Heart left ventricle (tissue), 16 donors: ENCODE measurements at regions not wholly inside any gene's neighbourhood (a gene's known extent, or its start where the extent isn't known, plus 50 kb on each side); places are given as distances from the start of the nearest gene placed in this dataset.

Experiments used
- ATAC-seq, 4 donors: fragments of 200-7000 bp; cut with Tn5 transposase; one replicate each; pipeline ENCODE4 v1.9.1; 2020 to 2022; ENCODE audit warnings: moderate library complexity in 4 of 4, mild to moderate bottlenecking in 3 of 4, moderate number of reproducible peaks in 1 of 4
- DNase-seq, 5 donors: peaks; one replicate each; pipeline ENCODE4 v3.0.0-alpha.2; 2020
- H3K27ac ChIP-seq, 12 donors: fragments of 200-600 bp; sonication (generic) in 4 of 12; one replicate each; pipeline versions ENCODE4 v1.5.0 to v1.8.0; 2016 to 2022; ENCODE audit warnings: mild to moderate bottlenecking in 2 of 12
- H3K27me3 ChIP-seq, 9 donors: fragments of 200-600 bp; sonication (generic) in 2 of 9; one replicate each; pipeline versions ENCODE4 v1.5.1 to v1.8.0; 2016 to 2022; ENCODE audit warnings: mild to moderate bottlenecking in 3 of 9
- H3K36me3 ChIP-seq, 9 donors: fragments of 200-600 bp; sonication (generic) in 2 of 9; one replicate each; pipeline versions ENCODE4 v1.5.0 to v1.8.0; 2018 to 2022; ENCODE audit warnings: mild to moderate bottlenecking in 2 of 9
- H3K4me1 ChIP-seq, 12 donors: fragments of 200-600 bp; sonication (generic) in 4 of 12; one replicate each; pipeline versions ENCODE4 v1.5.0 to v1.8.0; 2016 to 2022; ENCODE audit warnings: mild to moderate bottlenecking in 3 of 12
- H3K4me3 ChIP-seq, 12 donors: fragments of 200-600 bp; sonication (generic) in 4 of 12; one replicate each; pipeline versions ENCODE4 v1.5.0 to v1.8.0; 2017 to 2022; ENCODE audit warnings: mild to moderate bottlenecking in 9 of 12, moderate library complexity in 4 of 12
- H3K9me3 ChIP-seq, 12 donors: fragments of 200-600 bp; sonication (generic) in 4 of 12; one replicate each; pipeline versions ENCODE4 v1.5.0 to v1.8.0; 2016 to 2022; ENCODE audit warnings: mild to moderate bottlenecking in 1 of 12
- CTCF ChIP-seq, 12 donors: fragments of 200-600 bp; sonication (generic) in 4 of 12; IDR thresholded peaks; one replicate each; pipeline versions ENCODE4 v1.5.0 to v1.8.0; 2018 to 2022; ENCODE audit warnings: antibody characterized with exemption in 12 of 12, mild to moderate bottlenecking in 5 of 12
- POLR2A ChIP-seq, 2 donors: fragments of 450-650 bp; IDR thresholded peaks; one replicate each; pipeline ENCODE4 v1.6.1; 2017; ENCODE audit warnings: antibody characterized with exemption in 2 of 2, mild to moderate bottlenecking in 2 of 2, moderate library complexity in 2 of 2
- WGBS, 4 donors: extraction: QIAGEN DNeasy Blood & Tissue Kit in 2 of 4; methylation state at CpG; one replicate each; pipeline versions ENCODE4 v1.1.5 to v1.1.7; 2013 to 2018; 5-methylcytosine and 5-hydroxymethylcytosine counted together
- intact Hi-C, 10 donors: fragments of 100-400 bp; cut with DNase I; formaldehyde crosslinking; loops; one replicate each; pipeline versions ENCODE4 v1.11.1 to v1.14.2; 2022
- donor health status: ischemic (EF 13 %, LVEDD 7.1; RV severe dilation, severe dysfunction).
- donor health status: healthy with polysubstance abuse.
- donor health status: DM: no; HTN: yes; CAD: no.
- donor health status: DM: no; HTN: no; CAD: no.
- donor health status: ischemic (EF 25% LVEDD 6.9; RV normal size, moderate dysfunction).
- donor health status: ischemic (EF 25% LVEDD 5.7; RV mildly dilated, moderate dysfunction).
- donor health status: healthy.
- donor health status: DM: yes; HTN: yes; CAD: no.
- donor health status: ischemic (EF 35%, LVEDD 5.7; RV mildly dilated, moderate dysfunction).
- donor health status: nonischemic (EF 11% LVEDD 7.7; RV severe dilation, severe dysfunction).
- donor health status: DM: yes; HTN: yes; CAD: no.
- donor health status: PGD.
- donor health status: ischemic (EF 29% LVEDD 5.4; RV normal size, mild dysfunction).
- donor health status: nonischemic (EF 23%, LVEDD 6.1; RV moderate dilation, normal function).

- Histone ChIP-seq H3K36me3 (no peaks in the 10 kb centered on the region), H3K4me3 (no peak overlapping the region), H3K27me3 (peaks cover 0 to 8% (median 0%) of the 10 kb centered on the region in 9 donors), H3K27ac (no peak overlapping the region), H3K4me1 (peaks cover 0 to 13% (median 0%) of the 10 kb centered on the region in 12 donors), H3K9me3 (no peaks in the 10 kb centered on the region)
- ATAC-seq (no peak), DNase-seq (no peak)
- TF ChIP-seq CTCF (IDR thresholded peaks at IDR 0.05) (no peak), POLR2A (IDR thresholded peaks at IDR 0.05) (no peak)
- intact Hi-C loops: loop anchor here in 1 of 10 donors (10.0 kb wide), 1 partner anchor 60 kb away; no protein-coding TSS in a partner anchor
- 73 to 95% (median 84%) methylated on average over 3 of the region's 3 CpGs for WGBS, 4 donors
These were observed 90.5 kb downstream of the PJA1 start for GRCh38 chrX:69074726-69075125.

GRCh38 chrX:69073721-69074120, 91.5 kb downstream of the PJA1 start:
- WGBS, 4 donors: 41 to 94% (median 80%) methylated on average over 3 of the region's 3 CpGs
- intact Hi-C loops: loop anchor here in 1 of 10 donors (10.0 kb wide), 1 partner anchor 61 kb away; no protein-coding TSS in a partner anchor
- Histone ChIP-seq H3K27ac (no peak overlapping the region), H3K4me1 (peaks cover 0 to 16% (median 0%) of the 10 kb centered on the region in 12 donors), H3K9me3 (no peaks in the 10 kb centered on the region), H3K4me3 (no peak overlapping the region), H3K36me3 (no peaks in the 10 kb centered on the region), H3K27me3 (peaks cover 0 to 4% (median 0%) of the 10 kb centered on the region in 9 donors)
- no peak for DNase-seq
- no peak for TF ChIP-seq POLR2A (IDR thresholded peaks at IDR 0.05)
- TF ChIP-seq CTCF (IDR thresholded peaks at IDR 0.05): no peak
- no peak for ATAC-seq

GRCh38 chrX:69073241-69073640, 92.0 kb downstream of the PJA1 start:
- TF ChIP-seq CTCF (IDR thresholded peaks at IDR 0.05) (no peak), POLR2A (IDR thresholded peaks at IDR 0.05) (no peak)
- peaks cover 0 to 16% (median 0%) of the 10 kb centered on the region in 12 donors for H3K4me1 ChIP-seq
- ATAC-seq (no peak), DNase-seq (no peak)
- intact Hi-C loops: loop anchor here in 1 of 10 donors (10.0 kb wide), 1 partner anchor 62 kb away; no protein-coding TSS in a partner anchor
- no peak overlapping the region for H3K27ac ChIP-seq
- no peaks in the 10 kb centered on the region for H3K36me3 ChIP-seq
- H3K27me3 ChIP-seq: peaks cover 0 to 3% (median 0%) of the 10 kb centered on the region in 9 donors
- 68 to 92% (median 80%) methylated on average over 4 of the region's 4 CpGs for whole genome bisulfite sequencing, 4 donors
- no peak overlapping the region for H3K4me3 ChIP-seq
- H3K9me3 ChIP-seq: no peaks in the 10 kb centered on the region

GRCh38 chrX:69072486-69073006, 92.7 kb downstream of the PJA1 start:
- no peak for DNase-seq
- intact Hi-C loops: loop anchor here in 1 of 10 donors (10.0 kb wide), 1 partner anchor 62 kb away; no protein-coding TSS in a partner anchor
- ATAC-seq: no peak

More at GRCh38 chrX:69072486-69073006, 92.7 kb downstream of the PJA1 start:
- WGBS, 4 donors: 55 to 77% (median 65%) methylated on average over 6 of the region's 6 CpGs
- H3K9me3 ChIP-seq: no peaks in the 10 kb centered on the region
- no peak overlapping the region for H3K27ac ChIP-seq
- TF ChIP-seq POLR2A (IDR thresholded peaks at IDR 0.05) (no peak), CTCF (IDR thresholded peaks at IDR 0.05) (no peak)
- peaks cover 0 to 16% (median 0%) of the 10 kb centered on the region in 12 donors for H3K4me1 ChIP-seq
- H3K36me3 ChIP-seq: no peaks in the 10 kb centered on the region
- H3K27me3 ChIP-seq: peaks cover 0 to 3% (median 0%) of the 10 kb centered on the region in 9 donors
- no peak overlapping the region for H3K4me3 ChIP-seq
